Gastroesophageal sphincter (tissue), 3 donors: ENCODE measurements at regions not wholly inside any gene's neighbourhood (a gene's known extent, or its start where the extent isn't known, plus 50 kb on each side); places are given as distances from the start of the nearest gene placed in this dataset.

Experiments used
- EP300 ChIP-seq: sonication (generic); formaldehyde crosslinking; IDR thresholded peaks from one replicate; pipeline ENCODE4 v1.6.1; 2017; ENCODE audit warnings: antibody characterized with exemption, mild to moderate bottlenecking
- POLR2A ChIP-seq, 2 donors: fragments of 450-650 bp; IDR thresholded peaks; one replicate each; pipeline ENCODE4 v1.6.1; 2017; ENCODE audit warnings: antibody characterized with exemption in 2 of 2, mild to moderate bottlenecking in 2 of 2, moderate library complexity in 1 of 2
- TF ChIP-seq, protein P1 (sequence below), 4 experiments: fragments of 200-600 bp in 2 of 4; fragments of 450-650 bp in 2 of 4; sonication (generic) in 1 of 4; IDR thresholded peaks; one replicate each; pipeline ENCODE4 v1.5.1; 2017 to 2019; ENCODE audit warnings: antibody characterized with exemption in 4 of 4, mild to moderate bottlenecking in 2 of 4, moderate library complexity in 2 of 4

DNA sequence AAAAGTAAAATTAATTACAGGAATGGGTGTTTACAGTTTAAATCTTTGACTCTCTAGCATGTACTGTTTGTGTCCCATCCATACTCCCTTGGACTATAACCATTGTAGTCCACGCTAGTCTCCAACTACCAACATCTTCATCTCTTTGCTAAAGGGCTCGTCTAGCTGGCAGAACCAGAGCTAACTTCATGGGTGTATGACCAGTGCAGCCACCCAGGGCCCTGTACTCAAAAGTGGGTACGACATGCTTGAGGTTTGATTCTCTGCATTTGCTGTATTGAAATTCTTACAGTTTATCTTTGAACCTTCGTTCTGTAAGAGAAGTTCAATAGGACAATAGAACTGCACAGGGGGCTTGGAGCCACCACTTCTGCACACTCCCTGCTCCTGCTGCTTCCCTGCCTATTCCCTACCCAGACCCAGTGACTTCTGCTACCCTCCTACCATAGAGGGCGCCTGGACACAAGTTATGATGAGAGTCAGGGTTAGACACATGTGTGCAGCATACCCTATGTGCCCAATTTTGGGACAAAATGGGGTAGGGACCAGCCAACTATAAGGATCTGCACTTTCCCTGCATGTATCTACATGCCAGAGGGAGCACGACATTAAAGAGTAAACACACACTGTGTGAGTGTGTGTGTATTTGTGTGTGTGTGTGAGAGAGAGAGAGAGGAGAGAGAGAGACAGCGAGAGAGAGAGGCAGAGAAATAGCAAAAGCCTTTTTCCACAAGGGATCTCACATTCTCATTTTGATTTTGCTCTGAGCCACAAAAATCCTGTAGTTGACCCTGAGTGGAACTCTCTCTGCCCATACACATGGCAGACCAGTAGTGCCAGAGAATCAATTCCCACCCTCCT lies 59.0 kb upstream of the NECTIN3 start:
- TF ChIP-seq, protein P1, sequence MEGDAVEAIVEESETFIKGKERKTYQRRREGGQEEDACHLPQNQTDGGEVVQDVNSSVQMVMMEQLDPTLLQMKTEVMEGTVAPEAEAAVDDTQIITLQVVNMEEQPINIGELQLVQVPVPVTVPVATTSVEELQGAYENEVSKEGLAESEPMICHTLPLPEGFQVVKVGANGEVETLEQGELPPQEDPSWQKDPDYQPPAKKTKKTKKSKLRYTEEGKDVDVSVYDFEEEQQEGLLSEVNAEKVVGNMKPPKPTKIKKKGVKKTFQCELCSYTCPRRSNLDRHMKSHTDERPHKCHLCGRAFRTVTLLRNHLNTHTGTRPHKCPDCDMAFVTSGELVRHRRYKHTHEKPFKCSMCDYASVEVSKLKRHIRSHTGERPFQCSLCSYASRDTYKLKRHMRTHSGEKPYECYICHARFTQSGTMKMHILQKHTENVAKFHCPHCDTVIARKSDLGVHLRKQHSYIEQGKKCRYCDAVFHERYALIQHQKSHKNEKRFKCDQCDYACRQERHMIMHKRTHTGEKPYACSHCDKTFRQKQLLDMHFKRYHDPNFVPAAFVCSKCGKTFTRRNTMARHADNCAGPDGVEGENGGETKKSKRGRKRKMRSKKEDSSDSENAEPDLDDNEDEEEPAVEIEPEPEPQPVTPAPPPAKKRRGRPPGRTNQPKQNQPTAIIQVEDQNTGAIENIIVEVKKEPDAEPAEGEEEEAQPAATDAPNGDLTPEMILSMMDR (IDR thresholded peaks at IDR 0.05): peak in 1 of 4 experiments; percentile 23
- TF ChIP-seq POLR2A (IDR thresholded peaks at IDR 0.05) (no peak), EP300 (no peak)
